NCI-H774 (cell line): ENCODE measurements at regions not wholly inside any gene's neighbourhood (a gene's known extent, or its start where the extent isn't known, plus 50 kb on each side); places are given as distances from the start of the nearest gene placed in this dataset.

Experiments
- DNase-seq: peaks from one replicate; lab custom pipeline; 2025; lab: John Stamatoyannopoulos, UW

GRCh38 chr11:116505298-116506262 is 267.2 kb downstream of the BUD13 start:
- no peak for DNase-seq

DNA sequence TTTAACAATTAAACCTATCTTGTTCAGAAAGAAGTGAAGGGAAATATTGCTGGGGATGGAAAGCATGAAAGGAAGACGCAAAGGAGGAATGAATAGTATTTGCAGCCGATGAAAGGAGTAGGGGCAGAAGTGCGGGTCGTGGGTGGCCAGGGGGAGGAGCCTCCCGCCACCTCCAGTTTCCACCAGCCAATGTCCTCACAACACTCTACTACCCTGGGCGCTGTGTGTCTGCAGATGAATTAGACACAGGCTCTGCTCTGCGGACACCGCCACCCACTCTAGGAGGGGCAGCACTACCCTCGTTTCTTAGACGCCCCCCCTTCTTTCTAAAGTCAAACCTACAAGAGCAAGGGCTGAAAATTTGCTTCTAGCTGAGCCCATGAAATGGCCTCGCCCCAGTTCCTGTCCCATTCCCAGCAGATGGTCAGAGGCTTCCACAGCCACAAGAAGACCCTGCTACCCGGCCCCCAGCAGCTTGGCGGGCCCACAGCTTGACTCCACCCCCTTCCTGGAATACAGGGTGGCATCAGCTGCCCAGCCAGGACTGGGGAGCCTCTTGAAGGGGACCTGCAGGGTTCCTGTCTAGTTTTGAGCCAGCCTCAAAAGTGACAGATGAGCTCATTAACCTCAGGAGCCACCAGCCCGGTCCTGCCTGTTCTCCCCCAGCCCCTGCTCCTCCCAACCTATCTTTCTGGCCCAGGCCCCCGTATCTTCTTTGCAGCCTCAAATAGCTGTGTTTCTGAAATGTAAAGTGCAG is 268.1 kb downstream of the BUD13 start:
- DNase-seq: no peak

GRCh38 chr11:116503216-116504160 is 269.3 kb downstream of the BUD13 start:
- no peak for DNase-seq

DNA sequence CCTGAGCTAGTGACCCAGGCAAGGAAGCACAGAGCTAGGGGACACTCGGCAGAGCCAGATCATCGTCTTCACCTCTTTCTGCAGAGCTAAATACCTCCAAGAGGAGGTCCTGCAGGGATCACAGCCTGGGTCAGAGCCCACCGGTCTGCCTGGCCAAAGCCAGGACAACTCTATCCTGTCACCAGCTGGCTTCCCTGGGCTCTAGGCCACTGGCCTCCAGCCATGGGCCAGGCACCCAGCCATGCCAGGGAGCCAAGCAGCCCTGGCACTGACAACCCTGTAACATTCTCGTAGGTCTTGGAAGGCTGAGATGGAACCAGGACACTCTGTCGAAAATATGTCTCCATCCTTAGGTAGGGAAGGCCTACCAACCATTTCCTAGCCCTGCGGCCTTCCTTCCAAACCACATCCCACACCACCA is 270.1 kb downstream of the BUD13 start:
- no peak for DNase-seq

DNA sequence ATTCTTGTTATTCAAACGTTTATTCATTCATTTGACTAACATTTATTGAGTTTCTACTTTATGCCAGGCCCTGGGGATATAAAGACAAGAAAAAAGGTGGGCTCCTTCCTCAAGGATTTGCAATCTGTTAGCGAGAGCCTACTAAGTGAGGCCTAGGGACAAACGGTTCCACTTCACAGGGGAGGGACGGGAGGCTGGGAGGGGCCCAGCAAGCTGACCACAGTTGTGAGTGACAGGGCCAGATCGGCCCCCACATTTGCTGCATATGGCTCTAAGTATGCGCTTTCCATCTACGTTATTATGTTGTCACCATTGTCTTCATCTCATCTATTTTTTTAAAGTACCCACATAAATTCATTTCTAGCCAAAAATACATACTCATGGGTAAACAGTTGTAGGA is 271.1 kb downstream of the BUD13 start:
- DNase-seq: no peak

DNA sequence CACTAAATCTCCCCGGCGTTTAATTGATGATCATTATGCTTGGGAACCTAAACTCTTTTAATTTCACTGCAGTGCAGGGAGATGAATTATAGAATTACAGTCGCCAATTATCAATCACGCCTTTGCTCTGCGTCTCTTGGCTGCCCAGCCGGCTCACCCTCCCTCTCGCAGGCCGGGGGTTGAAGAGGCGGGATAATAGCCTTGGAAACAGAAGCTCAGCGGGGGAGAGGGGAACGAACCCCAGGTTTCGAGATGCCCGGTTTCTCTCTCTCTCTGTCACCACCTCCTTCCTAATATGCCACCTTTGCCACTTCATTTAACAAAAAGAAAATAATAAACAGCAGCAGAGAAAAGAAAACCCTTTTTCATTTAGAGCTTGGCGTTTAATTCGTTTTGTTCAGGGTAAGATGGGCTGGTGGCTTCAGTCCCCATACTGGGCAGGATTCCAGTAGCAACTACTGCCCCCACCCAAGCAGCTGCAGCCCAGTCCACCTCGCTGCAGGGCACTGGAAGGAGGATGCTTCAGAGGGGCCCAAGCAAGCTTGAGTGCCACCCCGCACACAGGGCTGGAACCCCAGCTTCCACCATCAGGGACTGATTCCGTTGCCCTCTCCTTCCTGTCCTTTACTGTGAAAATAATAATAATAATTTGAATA is 271.7 kb downstream of the BUD13 start:
- DNase-seq: peak; percentile 7

GRCh38 chr11:116500026-116500946 is 272.5 kb downstream of the BUD13 start:
- DNase-seq: no peak

- peak; percentile 55 for DNase-seq
These were observed 273.3 kb downstream of the BUD13 start for GRCh38 chr11:116499396-116500003.

GRCh38 chr11:116498161-116498560 is 274.6 kb downstream of the BUD13 start:
- DNase-seq: no peak

GRCh38 chr11:116492600-116492999 is 280.2 kb downstream of the BUD13 start:
- no peak for DNase-seq

- DNase-seq: no peak
These were observed 283.9 kb downstream of the BUD13 start for GRCh38 chr11:116488836-116489389.

DNA sequence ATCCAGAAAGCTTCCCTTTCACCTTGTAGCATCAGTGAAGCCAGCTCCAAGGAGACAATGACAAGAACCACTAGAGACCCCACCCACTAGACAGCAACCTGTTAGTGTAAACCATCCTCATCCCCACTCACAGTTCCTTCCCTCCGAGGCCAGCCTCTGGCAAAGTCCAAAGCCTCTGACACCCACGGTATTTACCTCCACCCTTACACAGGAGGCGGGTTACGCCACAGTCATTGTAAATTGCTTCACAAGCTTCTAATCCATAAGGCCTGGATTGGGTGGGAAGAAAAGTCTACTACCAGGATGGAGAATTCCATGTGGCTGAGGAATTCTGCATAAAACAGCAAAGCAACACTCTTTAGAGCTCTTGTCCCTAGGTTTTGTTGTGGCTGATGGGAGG is 287.4 kb downstream of the BUD13 start:
- DNase-seq: no peak

DNA sequence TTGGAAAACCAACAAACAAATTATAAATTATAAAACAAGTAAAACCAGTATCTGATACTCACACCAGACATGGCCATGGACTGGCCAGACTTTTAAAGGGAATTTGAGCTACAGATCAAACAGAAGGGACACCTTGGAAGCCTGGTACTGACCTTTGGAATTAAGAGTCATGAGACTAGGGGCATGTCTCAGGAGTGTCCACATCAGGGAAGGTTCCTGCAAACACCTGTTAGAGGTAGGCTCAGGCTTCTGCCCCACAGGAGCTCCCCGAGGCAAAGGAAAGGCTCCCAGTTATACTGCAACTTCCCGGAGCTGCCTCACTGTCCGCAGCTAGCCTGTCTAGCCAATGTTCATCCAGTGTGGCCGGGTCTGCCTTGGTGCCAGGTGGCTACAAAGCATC is 290.1 kb downstream of the BUD13 start:
- no peak for DNase-seq

DNA sequence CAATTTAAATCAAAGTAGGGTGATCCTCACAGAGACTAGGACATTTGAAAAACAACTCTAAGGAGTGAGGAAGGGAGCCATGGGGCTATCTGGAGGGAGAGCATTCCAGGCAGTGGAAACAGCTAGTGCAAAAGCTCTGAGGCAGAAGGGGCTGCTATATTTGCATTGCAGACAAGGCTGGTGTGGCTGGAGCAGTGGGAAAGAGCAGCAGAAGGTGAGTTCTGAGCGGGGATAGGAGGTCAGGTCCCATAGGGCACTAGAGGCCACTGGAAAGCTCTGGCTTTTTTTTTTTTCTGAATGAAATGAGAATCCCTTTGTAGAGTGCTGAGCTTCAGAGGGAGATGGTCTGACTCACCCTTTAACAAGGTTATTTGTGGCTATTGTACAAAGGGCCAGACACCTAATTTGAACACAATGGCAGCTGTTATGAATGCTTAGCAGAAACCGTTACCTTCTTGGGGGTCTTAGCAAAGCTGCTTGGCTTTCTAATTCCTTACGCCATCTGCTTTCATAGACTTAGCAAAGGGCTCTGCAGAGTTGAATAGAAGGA is 291.6 kb downstream of the BUD13 start:
- no peak for DNase-seq

- DNase-seq: no peak
These were observed 293.8 kb downstream of the BUD13 start for GRCh38 chr11:116478669-116479668.

DNA sequence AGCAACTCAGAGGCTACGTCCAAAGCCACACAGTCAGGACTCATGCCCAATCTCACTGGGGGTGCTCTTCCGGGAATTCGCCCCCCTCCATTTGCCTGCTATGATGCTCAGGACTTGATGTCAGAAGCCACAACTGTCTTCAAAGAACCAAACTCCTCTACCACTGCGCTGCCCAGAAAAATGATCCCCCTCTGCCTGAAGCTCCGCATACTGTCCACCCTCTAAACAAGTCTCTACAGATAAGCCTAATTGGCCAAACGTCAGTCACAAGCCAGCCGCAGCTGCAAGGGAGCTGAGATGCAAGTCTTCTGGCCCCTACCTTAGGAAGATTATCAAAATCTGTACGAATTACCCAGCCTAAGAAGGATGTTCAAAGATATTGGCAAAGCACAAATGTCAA is 294.6 kb downstream of the BUD13 start:
- no peak for DNase-seq

DNA sequence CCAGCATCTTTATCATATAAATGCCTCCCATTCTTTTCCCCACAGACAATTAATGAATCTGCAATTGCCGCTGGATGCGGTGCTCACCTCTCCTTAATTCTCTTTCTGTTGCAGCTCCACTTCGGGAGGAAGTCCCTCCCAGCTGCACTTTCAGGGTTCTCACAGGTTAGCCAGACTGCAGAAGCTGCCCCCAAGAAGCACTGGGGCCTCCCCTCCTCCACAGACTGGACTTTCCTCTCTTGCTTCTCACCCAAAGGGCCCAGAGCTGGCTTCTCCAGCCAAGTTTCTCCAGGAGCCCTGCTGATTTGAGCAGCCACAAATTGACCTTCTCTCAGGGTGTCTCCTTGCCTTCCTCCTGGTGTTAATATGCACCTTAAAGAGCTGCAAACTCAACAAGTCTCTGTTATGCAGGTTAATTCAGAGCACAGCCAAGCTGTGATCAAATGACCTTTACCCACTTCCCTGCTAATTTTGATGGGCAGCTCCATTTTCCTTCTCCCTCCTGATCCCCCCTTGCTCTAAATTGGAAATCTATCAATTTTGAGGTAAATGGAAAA is 298.9 kb downstream of the BUD13 start:
- no peak for DNase-seq
